NCI-H446 treated with DMSO at 0.1 percent for 48 hours (cell line): ENCODE measurements at regions not wholly inside any gene's neighbourhood (a gene's known extent, or its start where the extent isn't known, plus 50 kb on each side); places are given as distances from the start of the nearest gene placed in this dataset.

Experiments used
- DNase-seq: peaks from one replicate; lab custom pipeline; 2025; lab: John Stamatoyannopoulos, UW

- no peak for DNase-seq
Observed at GRCh38 chr5:160957312-160957861, 105.4 kb upstream of the ATP10B start.

- peak; percentile 74 for DNase-seq
Observed at GRCh38 chr5:160956051-160956450, 104.0 kb upstream of the ATP10B start.

GRCh38 chr5:160950311-160950710 lies 98.3 kb upstream of the ATP10B start:
- no peak for DNase-seq

GRCh38 chr5:160940725-160941124 lies 88.7 kb upstream of the ATP10B start:
- no peak for DNase-seq

GRCh38 chr5:160938532-160938931 lies 86.5 kb upstream of the ATP10B start:
- DNase-seq = no peak

GRCh38 chr5:160937570-160937969 lies 85.6 kb upstream of the ATP10B start:
- no peak for DNase-seq

GRCh38 chr5:160935776-160936175 lies 83.8 kb upstream of the ATP10B start:
- DNase-seq = no peak

- no peak for DNase-seq
Observed at GRCh38 chr5:160931283-160931682, 79.3 kb upstream of the ATP10B start.

- DNase-seq = no peak
Observed at GRCh38 chr5:160930406-160930805, 78.4 kb upstream of the ATP10B start.

GRCh38 chr5:160929906-160930305 lies 77.9 kb upstream of the ATP10B start:
- DNase-seq = no peak

GRCh38 chr5:160929360-160929759 lies 77.3 kb upstream of the ATP10B start:
- no peak for DNase-seq

- DNase-seq = peak; percentile 97
Observed at GRCh38 chr5:160926428-160926827, 74.4 kb upstream of the ATP10B start.

GRCh38 chr5:160925281-160925680 lies 73.3 kb upstream of the ATP10B start:
- DNase-seq = peak; percentile 27

GRCh38 chr5:160923936-160924710 lies 72.1 kb upstream of the ATP10B start:
- DNase-seq = no peak

- no peak for DNase-seq
Observed at GRCh38 chr5:160923411-160923810, 71.4 kb upstream of the ATP10B start.

- no peak for DNase-seq
Observed at GRCh38 chr5:160922311-160922710, 70.3 kb upstream of the ATP10B start.

GRCh38 chr5:160921423-160922285 lies 69.6 kb upstream of the ATP10B start:
- DNase-seq = no peak

GRCh38 chr5:160919626-160920025 lies 67.6 kb upstream of the ATP10B start:
- peak; percentile 99 for DNase-seq

- DNase-seq = no peak
Observed at GRCh38 chr5:160918386-160918785, 66.4 kb upstream of the ATP10B start.

GRCh38 chr5:160906090-160906489 lies 54.1 kb upstream of the ATP10B start:
- DNase-seq = no peak

GRCh38 chr5:160905285-160905684 lies 53.3 kb upstream of the ATP10B start:
- DNase-seq = no peak

GRCh38 chr5:160904591-160904990 lies 52.6 kb upstream of the ATP10B start:
- peak; percentile 71 for DNase-seq

- DNase-seq = no peak
Observed at GRCh38 chr5:160903551-160903950, 51.5 kb upstream of the ATP10B start.
